ENCODE measurements at regions not wholly inside any gene's neighbourhood (a gene's known extent, or its start where the extent isn't known, plus 50 kb on each side); places are given as distances from the start of the nearest gene placed in this dataset.
"Not testable (repeated sequence)": the region's sequence is repeated elsewhere in the genome, so short reads cannot be mapped to it uniquely, and the experiment has no call there.

DNA sequence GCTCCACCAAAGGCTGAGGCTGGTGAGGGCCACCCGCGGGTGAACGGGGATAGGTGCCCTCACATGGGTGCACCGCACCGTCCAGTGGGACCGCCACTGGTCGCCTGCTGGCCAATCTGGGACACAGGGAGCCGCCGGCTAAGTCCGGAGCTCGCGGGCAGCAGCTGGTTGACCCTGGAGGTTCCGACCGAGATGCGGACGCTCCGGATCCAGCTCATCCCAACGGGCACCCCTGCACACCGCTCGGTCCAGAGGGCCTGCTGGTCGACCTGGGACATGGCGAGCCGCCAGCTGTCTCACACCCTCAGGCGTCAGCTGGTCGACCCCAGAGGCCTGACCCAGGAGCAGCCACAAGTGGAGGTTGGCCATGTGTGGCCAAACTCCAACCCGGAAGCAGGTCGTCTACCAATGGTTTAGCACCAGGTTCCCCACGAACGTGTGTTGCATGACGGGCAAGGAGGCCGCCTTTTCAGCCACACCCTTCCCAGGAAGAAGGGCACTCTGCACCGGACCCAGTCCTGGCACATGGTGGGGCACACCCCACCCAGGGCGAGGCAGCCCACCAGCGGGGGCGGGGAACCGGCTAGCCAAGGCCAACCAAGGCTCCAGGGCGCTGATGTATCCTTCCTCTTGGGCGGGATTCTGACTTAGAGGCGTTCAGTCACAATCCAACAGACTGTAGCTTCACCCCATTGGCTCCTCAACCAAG, 746.0 kb upstream of the DEFB115 start:
- no peak for DNase-seq

DNA sequence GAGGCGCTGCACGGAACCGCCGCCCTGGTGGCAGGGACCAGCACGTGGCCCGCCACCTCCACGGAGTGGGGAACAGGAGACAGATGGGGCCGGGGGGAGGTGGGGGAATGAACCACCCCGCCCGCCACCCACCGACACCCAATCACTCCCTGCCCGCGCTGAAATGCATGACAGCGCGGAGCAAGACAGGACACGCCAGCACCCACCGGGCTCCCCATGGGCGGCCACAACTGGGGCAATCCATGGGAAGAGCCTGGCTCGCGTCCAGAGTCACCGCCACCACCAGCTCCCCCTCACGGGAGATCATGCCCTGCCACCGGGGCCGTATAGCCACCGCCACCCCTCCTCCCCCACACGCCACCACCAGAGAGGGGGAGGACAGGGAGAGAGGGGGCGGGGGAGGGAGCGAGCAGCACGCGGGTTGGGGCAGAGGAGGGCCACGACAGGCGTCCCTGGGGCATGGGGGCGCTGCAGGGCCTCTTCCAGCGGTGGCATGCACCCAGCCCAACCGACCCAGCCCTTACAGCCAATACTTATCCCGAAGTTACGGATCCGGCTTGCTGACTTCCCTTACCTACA, 744.3 kb upstream of the DEFB115 start:
- DNase-seq = no peak

DNA sequence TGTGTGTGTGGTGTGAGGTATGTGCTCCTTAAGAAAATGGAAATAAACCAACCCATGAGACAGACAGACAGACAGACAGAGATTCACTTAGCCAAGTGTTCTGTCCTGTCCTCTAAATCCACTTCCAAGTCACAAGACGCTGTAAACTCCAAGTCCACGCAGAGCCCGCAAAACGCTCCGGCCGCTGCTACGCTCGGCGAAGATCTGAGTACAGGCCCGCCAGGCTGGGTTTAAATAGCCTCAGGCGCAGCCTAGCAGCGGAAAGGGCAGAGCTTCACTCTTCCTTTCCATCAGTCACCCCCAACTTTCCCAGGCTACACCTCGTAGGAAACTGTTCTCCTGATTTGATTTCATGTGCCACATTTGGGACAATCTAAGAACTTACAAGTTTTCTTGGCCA, 741.5 kb upstream of the DEFB115 start:
- DNase-seq = not testable (repeated sequence)

DNA sequence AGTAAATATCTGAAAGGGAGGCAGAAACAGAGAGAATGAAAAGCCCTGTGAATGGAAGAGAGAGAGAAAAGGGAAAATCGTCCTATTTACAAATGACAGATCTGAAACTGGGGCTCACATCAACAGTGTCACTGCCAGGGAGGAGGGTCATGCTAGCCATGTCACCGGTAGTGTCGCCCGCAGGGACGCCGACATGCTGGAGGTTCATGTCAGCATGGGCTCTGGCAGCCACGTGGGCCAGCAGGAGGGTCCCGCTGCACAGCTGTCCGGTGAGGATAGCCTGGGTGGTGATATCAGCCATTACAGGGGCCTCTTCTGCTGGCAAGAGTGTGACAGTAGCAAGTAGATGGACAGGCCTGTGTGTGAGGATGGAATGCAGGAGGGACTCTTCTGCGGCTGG, 738.6 kb upstream of the DEFB115 start:
- not testable (repeated sequence) for DNase-seq

DNA sequence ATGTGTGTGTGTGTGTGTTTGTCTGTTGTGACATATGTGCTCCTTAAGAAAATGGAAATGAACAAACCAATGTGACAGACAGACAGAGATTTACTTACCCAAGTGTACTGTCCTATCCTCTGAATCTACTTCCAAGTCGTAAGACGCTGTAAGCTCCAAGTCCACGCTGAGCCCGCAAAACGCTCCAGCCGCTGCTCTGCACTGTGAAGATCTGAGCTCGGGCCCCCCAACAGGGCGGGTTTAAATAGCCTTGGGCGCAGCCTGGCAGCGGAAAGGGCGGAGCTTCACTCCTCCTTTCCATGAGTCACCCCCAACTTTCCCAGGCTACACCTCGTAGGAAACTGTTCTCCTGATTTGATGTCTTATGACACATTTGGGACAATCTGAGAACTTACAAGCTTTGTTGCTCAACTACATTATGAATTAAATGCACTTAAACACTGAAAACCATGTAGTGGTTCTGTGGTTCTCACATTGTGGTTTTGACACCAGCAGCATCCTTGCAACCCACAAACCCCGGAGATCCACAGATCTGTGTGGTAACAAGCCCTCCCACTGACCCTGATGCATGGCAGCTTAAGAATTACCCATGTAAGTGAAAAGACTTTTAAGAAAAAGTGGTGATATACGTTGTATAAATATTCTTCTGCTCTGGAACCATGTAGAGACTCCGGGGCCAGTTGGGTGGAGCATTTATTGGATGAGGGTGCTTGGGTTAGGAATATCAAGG, 735.6 kb upstream of the DEFB115 start:
- DNase-seq = not testable (repeated sequence)

DNA sequence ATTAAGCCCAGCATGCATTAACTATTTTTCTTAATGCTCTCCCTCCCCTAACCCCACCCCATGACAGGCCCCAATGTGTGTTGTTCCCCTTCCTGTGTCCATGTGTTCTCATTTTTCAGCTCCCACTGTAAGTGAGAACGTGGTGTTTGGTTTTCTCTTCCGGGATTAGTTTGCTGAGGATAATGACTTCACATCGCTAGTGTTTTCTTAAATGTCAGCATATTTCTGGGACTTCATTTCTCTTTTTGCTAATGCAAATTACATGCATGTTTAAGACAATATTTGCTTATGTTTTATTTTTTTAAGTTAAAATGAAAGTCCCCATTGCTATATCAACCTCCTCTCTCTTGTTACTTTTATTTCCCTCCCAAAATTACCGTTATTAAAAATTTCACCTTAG, 733.3 kb upstream of the DEFB115 start:
- DNase-seq = not testable (repeated sequence)

DNA sequence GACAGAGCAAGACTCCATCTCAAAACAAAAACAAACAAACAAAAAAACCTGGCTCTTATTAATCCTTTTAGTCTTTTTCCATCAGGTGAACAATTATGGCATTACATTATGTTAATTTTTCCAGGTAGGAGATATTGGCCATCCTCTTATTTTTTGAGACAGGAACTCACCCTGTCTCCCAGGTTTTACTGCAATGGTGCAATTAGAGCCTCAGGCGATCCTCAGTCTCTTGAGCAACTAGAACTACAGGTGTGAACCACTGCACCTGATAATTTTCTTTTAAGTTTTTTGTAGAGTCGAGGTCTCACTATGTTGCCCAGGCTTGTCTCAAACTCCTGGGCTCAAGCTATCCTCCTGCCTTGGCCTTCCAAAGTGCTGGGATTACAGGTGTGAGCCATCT, 732.7 kb upstream of the DEFB115 start:
- not testable (repeated sequence) for DNase-seq

DNA sequence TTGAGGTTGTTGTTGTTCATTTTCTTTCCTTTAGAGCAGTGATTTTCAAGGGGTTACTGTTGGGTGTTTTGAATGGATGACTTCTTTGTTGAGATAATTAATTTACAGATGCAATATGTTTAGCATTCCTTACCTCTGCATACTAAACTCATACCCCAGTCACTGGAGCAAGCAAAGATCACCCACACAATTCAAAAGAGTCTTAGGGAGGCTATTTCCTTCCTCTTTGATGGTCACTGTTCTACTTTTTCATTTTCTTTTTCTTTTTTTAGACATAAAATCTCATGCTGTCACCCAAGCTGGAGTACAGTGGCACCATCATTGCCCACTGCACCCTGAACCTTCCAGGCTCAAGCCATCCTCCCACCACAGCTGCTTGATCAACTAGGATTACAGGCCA, 723.8 kb upstream of the DEFB115 start:
- not testable (repeated sequence) for DNase-seq

DNA sequence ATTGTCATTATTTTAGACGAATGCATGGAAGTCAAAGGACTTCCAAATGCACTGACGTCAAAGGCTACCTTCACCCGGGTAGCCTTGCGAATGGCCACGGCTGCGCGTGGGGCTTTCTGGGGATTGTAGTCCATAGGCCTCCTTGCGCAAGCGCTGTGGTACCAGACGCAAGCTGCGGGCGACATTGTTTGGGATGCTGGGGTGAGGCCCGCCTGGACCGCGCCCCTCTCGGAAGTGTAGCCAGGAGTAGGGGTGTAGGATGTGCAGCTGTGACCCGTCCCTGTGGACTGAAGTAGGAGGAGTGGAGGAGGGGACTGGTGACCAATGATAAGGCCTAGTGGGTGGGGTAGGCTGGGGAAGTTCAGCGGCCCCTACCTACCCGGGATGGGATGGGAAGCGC, 720.0 kb upstream of the DEFB115 start:
- not testable (repeated sequence) for DNase-seq

DNA sequence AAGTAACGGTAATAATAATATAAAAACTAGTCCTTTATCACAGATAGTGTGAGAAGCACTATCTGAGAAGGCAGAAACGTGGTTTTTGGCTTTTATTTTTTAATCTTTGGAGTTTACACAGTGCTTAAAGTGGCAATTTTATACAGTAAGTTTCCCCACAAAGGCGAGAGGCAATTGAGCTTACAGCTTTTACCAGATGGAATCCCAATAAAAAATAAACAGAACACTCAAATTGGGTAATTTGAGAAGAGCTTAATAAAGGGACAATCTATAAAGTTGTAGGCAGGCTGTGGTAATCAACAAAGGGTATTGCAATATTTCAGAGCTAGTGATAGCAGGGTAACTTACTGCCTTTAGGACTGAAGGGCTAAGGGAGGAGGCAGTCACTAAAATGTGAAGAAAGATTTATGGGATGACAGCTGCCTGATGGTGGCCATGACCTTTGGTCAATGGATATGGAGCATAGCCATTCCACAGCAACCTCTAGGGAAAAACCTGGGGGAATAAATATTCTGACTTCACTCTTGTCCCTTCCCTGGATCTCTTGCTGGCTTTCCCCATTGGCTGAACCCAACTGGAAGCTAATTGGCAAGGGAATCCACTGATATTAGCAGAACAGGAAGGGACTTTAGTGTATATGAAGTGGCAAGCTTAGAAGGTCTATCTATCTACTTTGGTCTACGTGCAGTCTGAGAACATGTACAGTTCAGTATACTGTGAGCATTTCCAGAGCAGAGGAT, 717.0 kb upstream of the DEFB115 start:
- not testable (repeated sequence) for DNase-seq

DNA sequence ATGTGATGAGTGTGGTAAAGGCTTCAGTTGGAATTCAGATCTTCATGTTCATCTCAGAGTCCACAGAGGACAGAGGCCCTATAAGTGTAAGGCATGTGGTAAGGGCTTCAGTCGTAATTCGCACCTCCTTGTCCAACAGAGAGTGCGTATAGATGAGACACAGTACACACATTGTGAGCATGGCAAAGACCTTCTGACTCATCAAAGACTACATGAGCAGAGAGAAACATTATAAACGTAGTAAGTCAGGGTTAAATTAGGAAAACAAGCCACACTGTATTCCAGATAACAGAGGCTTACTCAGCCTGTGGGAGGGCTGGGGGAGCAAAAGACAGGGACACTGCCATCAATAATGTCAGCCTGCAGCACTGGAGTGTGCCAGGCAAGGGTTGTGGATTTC, 706.2 kb upstream of the DEFB115 start:
- not testable (repeated sequence) for DNase-seq

DNA sequence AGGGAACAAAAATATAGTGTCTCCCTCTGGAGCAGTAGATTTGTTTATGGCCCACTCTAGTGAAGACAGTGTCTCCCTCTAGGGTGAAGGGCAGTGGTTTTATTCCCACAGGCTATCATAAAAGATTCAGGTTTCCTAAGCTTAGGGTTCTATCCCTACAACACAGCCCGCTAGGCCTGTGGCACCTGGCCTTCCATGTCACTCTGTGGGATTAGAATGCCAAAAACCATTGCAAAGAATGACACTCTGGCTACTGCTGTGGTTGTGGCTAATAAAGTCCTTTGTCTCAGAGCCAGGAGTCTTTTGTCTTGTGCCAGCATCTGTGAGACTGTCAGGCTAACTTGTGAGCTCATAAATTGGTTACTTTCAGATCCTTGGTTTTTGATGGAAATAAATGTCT, 700.7 kb upstream of the DEFB115 start:
- DNase-seq = not testable (repeated sequence)

DNA sequence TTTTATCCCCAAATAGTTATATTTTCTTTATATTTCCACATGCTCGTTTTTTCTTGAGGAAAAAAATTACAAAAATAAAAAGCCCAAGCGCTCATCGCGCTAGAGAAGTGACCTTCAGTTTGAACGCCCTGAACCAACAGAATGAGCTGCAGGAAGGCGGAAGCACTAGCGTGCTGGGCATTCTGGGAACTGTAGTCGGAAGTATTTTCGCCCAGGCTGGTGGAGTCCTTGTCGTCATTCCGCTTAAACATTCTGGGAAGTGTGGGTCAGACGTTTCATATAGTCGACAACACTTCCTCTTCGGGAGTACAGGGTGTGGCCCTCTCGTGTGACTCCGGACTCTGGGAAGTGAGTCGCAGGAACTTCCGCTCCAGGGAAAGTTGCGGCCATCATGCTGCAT, 692.4 kb upstream of the DEFB115 start:
- DNase-seq = not testable (repeated sequence)

DNA sequence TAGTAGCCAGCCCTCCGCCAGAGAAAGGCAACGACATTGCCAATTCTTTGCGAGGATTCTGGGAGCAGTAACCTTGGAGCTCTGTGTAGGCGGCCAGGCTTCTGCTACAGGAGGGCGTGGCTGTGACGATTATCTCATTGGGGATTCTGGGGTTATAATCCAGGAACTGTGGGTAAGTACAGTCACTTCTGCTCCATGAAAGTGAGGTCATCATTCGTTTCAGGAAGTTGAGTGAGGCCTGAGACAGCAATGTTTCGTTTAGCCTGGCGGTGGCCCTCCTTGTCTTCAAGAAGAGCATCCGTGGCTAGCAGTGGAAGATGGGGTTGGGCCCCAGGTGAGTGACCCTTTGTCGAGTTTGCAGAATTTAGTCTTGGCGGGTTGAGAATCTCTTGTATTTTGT, 687.6 kb upstream of the DEFB115 start:
- not testable (repeated sequence) for DNase-seq

DNA sequence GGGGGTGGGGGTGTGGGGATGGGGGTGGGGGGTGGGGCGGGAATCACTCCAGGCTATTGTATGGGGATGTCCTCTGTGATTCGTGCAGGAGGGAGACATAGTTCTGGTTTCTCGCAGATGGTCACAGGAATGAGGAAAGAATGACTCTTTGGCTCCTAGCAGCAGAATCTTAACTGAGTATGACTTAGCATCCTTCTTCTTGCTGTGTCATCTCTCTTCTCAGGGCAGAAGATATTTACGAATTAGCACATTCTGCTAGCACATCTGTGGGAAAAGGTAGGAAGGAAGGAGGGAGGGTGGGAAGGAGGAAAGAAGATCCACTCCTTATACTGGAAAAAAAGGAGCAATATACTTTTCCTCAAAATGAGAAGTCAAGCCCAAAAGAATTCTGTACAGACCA, 686.8 kb upstream of the DEFB115 start:
- not testable (repeated sequence) for DNase-seq

DNA sequence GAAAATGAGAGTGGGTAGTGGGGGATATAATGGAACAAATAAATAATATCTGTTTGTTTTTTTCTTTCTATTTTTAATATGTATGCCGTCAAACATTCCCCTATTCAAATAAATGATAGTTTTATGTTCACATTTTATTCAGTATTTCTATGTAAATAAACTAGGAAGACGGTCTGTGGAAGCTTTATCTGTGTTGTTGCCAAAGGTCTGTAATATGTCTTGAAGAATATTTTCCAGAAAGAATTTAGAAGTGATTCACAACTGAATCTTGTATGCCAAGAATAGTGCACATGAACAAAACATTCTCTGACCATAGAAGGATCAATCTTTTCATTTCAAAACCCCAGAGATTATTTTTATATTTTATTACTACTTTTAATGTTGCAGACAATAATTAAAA, 683.1 kb upstream of the DEFB115 start:
- not testable (repeated sequence) for DNase-seq

DNA sequence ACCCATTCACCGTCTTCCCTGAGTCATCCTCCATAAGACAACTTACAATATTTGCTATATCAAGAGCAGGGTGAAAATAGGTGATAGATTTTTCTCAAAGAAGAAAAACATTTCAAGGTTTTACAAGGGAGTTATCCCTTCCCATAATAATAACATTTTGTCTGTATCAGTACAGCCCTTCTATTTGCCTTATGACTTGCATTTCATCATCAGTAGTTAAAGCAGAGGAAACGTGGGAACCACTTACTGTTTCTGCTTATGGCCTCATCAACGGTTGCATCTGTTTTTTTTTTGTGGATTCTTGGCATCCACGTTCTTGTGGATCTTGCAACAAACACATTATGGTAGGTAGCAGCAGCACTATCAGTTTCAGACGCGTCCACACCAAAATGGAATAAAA, 678.4 kb upstream of the DEFB115 start:
- DNase-seq = not testable (repeated sequence)

DNA sequence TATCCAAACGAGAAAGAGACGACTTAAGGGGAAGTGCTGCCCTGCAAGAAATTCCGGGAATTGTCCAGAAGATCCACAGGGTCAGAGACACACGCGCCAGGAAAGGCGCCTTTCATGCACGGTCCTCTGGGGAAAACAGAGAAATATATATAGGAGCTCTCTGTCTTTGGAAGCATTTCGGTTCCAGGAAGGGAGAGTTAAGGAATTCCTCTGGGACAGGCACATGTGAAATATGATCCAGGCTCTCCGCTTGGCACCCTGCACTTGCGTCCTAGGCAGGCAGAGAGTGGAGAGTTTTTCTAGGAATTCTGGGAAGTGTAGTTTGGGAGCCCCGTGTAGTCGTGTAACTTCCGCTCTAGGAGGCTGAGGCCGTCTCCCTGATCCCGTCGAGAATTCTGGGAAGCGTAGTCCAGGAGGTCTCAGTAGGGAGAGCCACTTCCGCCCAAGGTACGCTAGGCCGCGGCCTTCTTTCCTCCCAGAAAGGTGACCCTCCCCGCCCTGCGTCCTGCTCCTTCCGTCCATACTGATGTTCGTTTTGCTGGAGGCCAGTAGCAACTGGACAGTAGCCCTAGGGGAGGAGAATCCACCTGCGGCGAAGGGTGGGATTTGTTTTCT, 677.5 kb upstream of the DEFB115 start:
- DNase-seq = peak; percentile 47 to 78

DNA sequence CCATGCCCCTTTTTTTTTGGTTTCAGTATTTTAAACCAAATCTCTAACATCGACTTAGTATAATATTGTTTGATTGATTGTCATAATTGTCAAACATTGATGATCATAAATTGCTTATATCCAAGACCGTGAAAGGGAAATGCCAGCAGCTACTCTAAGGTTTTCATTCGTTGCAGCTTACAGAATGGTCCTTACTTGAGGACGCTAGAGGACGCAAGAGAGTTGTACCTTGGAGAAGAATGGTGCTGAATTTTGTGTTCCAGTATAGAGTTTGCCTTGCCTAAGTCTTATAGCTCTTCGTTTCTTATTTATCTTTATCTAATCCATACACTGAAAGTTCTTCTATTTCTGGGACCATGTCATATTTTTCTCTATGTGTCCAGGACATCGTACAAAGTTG, 675.6 kb upstream of the DEFB115 start:
- not testable (repeated sequence) for DNase-seq

DNA sequence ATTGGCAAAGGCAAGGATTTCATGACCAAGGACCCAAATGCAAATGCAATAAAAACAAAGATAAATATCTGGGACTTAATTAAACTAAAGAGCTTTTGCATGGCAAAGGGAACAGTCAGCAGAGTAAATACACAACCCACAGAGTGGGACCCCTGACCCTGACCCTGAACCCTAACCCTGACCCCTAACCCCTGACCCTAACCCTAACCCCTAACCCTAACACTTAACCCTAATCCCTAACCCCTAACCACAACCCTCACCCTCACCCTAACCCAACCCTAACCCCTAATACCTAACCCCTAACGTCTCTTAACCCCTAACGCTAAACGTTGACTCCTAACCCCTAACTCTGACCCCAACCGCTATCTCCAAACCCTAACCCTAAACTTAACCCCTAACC, 673.1 kb upstream of the DEFB115 start:
- DNase-seq = not testable (repeated sequence)

DNA sequence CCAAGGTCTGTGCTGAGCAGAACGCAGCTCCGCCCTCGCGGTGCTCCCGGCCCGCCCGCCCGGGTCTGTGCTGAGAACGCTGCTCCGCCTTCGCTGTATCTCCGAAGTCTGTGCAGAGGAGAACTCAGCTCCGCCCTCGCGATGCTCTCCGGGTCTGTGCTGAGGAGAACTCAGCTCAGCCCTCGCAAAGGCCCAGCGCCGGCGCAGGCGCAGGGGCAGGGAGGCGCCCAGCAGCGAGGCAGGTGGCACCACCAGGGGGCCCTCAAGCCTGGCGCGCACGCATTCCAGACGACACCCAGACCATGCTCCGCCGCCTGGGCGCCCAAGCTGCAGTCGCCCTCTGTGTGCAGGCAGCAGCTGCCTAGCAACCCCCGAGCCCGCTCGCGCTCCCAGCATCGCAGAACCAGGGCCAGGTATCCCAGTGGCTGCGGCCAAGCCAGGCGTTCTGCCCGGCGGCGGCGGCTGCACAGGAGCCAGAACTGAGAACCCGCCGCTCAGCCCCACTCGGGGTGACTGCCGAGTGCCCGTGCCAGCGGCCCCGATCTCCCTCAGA, 672.1 kb upstream of the DEFB115 start:
- DNase-seq = peak; percentile 17 to 23

DNA sequence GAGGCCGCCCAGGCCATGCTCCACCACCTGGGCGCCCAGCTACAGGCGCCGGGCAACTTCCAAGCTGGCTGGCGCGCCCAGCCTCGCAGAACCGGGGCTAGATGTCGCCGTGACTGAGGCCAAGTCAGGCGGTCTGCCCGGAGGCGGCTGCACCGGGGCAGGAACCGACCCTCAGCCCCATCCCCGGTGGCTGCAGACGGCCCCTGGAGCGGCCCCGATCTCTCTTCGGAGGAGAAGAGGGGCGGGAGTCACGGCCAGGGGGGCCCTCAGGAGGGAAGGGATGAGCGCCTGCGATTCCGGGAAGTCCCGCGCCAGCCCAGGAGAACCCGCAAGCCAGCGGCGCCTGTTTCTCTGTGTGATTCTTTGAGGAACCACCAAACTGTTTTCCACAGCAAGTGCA, 671.3 kb upstream of the DEFB115 start:
- not testable (repeated sequence) for DNase-seq

DNA sequence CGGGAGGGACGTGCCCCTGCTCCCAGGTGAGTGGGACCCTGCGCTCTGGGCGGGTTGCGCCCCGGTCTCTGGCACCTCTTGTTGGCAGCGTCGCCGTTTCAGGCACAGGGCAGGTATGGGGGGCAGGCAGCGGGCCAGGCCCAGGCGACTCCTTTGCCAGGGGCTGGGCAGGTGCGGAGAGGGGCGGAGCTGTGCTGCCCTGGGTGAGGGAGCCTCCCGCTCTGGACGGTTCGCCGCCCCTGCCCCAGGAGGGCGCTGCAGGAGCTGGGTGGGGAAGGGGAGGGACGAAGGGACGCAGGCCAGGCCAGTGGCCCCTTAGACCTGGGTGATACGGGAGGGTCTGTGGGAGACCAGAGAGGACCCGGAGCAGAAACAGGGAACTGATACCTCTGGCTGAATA, 663.9 kb upstream of the DEFB115 start:
- DNase-seq = no peak

Data from NCI-H2081 (cell line).